CD1c-positive myeloid dendritic cell (primary cell): ENCODE measurements at regions not wholly inside any gene's neighbourhood (a gene's known extent, or its start where the extent isn't known, plus 50 kb on each side); places are given as distances from the start of the nearest gene placed in this dataset.

Experiments used
- DNase-seq: peaks from one replicate; pipeline ENCODE4 v3.0.0-alpha.2; 2016; ENCODE audit errors: extremely low spot score

- no peak for DNase-seq
These were observed 84.9 kb upstream of the BCOR start for GRCh38 chrX:40182615-40183014.

GRCh38 chrX:40182095-40182494 is 84.3 kb upstream of the BCOR start:
- no peak for DNase-seq

- DNase-seq, result peak; percentile 51
These were observed 81.5 kb upstream of the BCOR start for GRCh38 chrX:40179283-40179682.

- no peak for DNase-seq
These were observed 80.4 kb upstream of the BCOR start for GRCh38 chrX:40177942-40178715.

- no peak for DNase-seq
These were observed 79.7 kb upstream of the BCOR start for GRCh38 chrX:40177489-40177888.

- peak; percentile 18 for DNase-seq
These were observed 79.3 kb upstream of the BCOR start for GRCh38 chrX:40177117-40177430.

GRCh38 chrX:40176351-40177116 is 78.8 kb upstream of the BCOR start:
- peak; percentile 70 for DNase-seq

- DNase-seq, result peak; percentile 87
These were observed 78.0 kb upstream of the BCOR start for GRCh38 chrX:40175511-40176350.

GRCh38 chrX:40174854-40175510 is 77.2 kb upstream of the BCOR start:
- DNase-seq, result no peak

- DNase-seq, result peak; percentile 36
These were observed 76.5 kb upstream of the BCOR start for GRCh38 chrX:40174001-40174853.

GRCh38 chrX:40173143-40174000 is 75.6 kb upstream of the BCOR start:
- DNase-seq, result no peak

- DNase-seq, result peak; percentile 52
These were observed 74.8 kb upstream of the BCOR start for GRCh38 chrX:40172401-40173142.

GRCh38 chrX:40171513-40172400 is 74.0 kb upstream of the BCOR start:
- DNase-seq, result peak; percentile 56

- peak; percentile 21 for DNase-seq
These were observed 73.2 kb upstream of the BCOR start for GRCh38 chrX:40170830-40171512.

GRCh38 chrX:40169193-40170101 is 71.7 kb upstream of the BCOR start:
- peak; percentile 79 for DNase-seq

- DNase-seq, result no peak
These were observed 70.8 kb upstream of the BCOR start for GRCh38 chrX:40168480-40169011.
